Psoas muscle (tissue), 7 donors: ENCODE measurements at regions not wholly inside any gene's neighbourhood (a gene's known extent, or its start where the extent isn't known, plus 50 kb on each side); places are given as distances from the start of the nearest gene placed in this dataset.

ENCODE experiments used
- ATAC-seq, 4 donors: fragments of 200-7000 bp; cut with Tn5 transposase; one replicate each; pipeline ENCODE4 v1.9.1; 2020; ENCODE audit warnings: moderate library complexity in 3 of 4, mild to moderate bottlenecking in 2 of 4
- DNase-seq, 2 donors: peaks; one replicate each; pipeline ENCODE4 v3.0.0-alpha.2; 2020
- H3K27ac ChIP-seq: fragments of 200-600 bp; one replicate; pipeline ENCODE4 v1.8.0; 2022
- H3K27me3 ChIP-seq, 3 donors: fragments of 200-600 bp in 1 of 3; one replicate each; pipeline versions ENCODE4 v1.6.1 to v1.8.0; 2013 to 2022; ENCODE audit warnings: low read length in 2 of 3, mild to moderate bottlenecking in 2 of 3, moderate library complexity in 1 of 3; ENCODE audit not compliant: insufficient read depth in 3 of 3
- H3K36me3 ChIP-seq, 2 donors: fragments of 200-600 bp in 1 of 2; one replicate each; pipeline versions ENCODE4 v1.6.1 to v1.8.0; 2013 to 2022; ENCODE audit warnings: low read depth in 1 of 2, mild to moderate bottlenecking in 1 of 2, moderate library complexity in 1 of 2; ENCODE audit not compliant: insufficient read depth in 1 of 2
- H3K4me1 ChIP-seq: fragments of 200-600 bp; one replicate; pipeline ENCODE4 v1.8.0; 2022
- H3K4me3 ChIP-seq: fragments of 200-600 bp; one replicate; pipeline ENCODE4 v1.8.0; 2022; ENCODE audit warnings: mild to moderate bottlenecking
- H3K9me3 ChIP-seq: fragments of 200-600 bp; one replicate; pipeline ENCODE4 v1.8.0; 2022
- CTCF ChIP-seq: fragments of 200-600 bp; IDR thresholded peaks from one replicate; pipeline ENCODE4 v1.8.0; 2022; ENCODE audit warnings: antibody characterized with exemption
- WGBS, 3 donors: extraction: QIAGEN DNeasy Blood & Tissue Kit; methylation state at CpG; one replicate each; pipeline versions ENCODE4 v1.1.6 to v1.1.7; 2013; 5-methylcytosine and 5-hydroxymethylcytosine counted together
- intact Hi-C, 2 donors: fragments of 100-400 bp; cut with DNase I; formaldehyde crosslinking; loops; one replicate each; pipeline versions ENCODE4 v1.11.0 to v1.14.2; 2022
- donor health status: healthy with polysubstance abuse.
- donor health status: DM: no; HTN: no; CAD: no; lungs with moderate emphysema.
- donor health status: Bipolar disorder and iron deficiency.
- donor health status: healthy.
- donor health status: DM: yes; HTN: yes; CAD: no.
- donor health status: DM: no; HTN: no; CAD: no.
- donor health status: DM: yes; HTN: yes; CAD: no.

- no peak for TF ChIP-seq CTCF
- DNase-seq (no peak), ATAC-seq (no peak)
- 85 to 98% (median 86%) methylated on average over 4 of the region's 4 CpGs for WGBS, 3 donors
- Histone ChIP-seq H3K9me3 (no peaks in the 10 kb centered on the region), H3K36me3 (no peaks in the 10 kb centered on the region), H3K4me3 (no peak overlapping the region), H3K27ac (no peak overlapping the region), H3K4me1 (no peaks in the 10 kb centered on the region), H3K27me3 (no peaks in the 10 kb centered on the region)
- intact Hi-C loops, result no loop called here
Observed at GRCh38 chr2:16154501-16155280, 214.3 kb downstream of the MYCN start.

GRCh38 chr2:16154061-16154460 lies 213.7 kb downstream of the MYCN start:
- no peaks in the 10 kb centered on the region for H3K4me1 ChIP-seq
- H3K4me3 ChIP-seq, result no peak overlapping the region
- DNase-seq, result no peak
- no peaks in the 10 kb centered on the region for H3K27me3 ChIP-seq
- no peak overlapping the region for H3K27ac ChIP-seq
- H3K9me3 ChIP-seq, result no peaks in the 10 kb centered on the region
- no peaks in the 10 kb centered on the region for H3K36me3 ChIP-seq
- no peak for ATAC-seq
- WGBS, 3 donors, result 90 to 92% (median 90%) methylated on average over 4 of the region's 4 CpGs
- intact Hi-C loops, result no loop called here
- TF ChIP-seq CTCF, result no peak

GRCh38 chr2:16153754-16154035 lies 213.3 kb downstream of the MYCN start:
- intact Hi-C loops, result no loop called here
- no peaks in the 10 kb centered on the region for H3K4me1 ChIP-seq
- H3K27ac ChIP-seq, result no peak overlapping the region
- no peak overlapping the region for H3K4me3 ChIP-seq
- no peaks in the 10 kb centered on the region for H3K27me3 ChIP-seq
- DNase-seq, result no peak
- ATAC-seq, result no peak
- TF ChIP-seq CTCF, result no peak
- no peaks in the 10 kb centered on the region for H3K36me3 ChIP-seq
- no peaks in the 10 kb centered on the region for H3K9me3 ChIP-seq

GRCh38 chr2:16152928-16153753 lies 212.8 kb downstream of the MYCN start:
- ATAC-seq (no peak), DNase-seq (no peak)
- H3K27me3 ChIP-seq, result no peaks in the 10 kb centered on the region
- H3K36me3 ChIP-seq, result no peaks in the 10 kb centered on the region
- 77 to 85% (median 78%) methylated on average over 3 of the region's 3 CpGs for WGBS, 3 donors
- intact Hi-C loops, result no loop called here
- no peak for TF ChIP-seq CTCF
- H3K27ac ChIP-seq, result no peak overlapping the region
- no peak overlapping the region for H3K4me3 ChIP-seq
- no peaks in the 10 kb centered on the region for H3K9me3 ChIP-seq
- H3K4me1 ChIP-seq, result no peaks in the 10 kb centered on the region
